Gastroesophageal sphincter (tissue), 3 donors: ENCODE measurements at regions not wholly inside any gene's neighbourhood (a gene's known extent, or its start where the extent isn't known, plus 50 kb on each side); places are given as distances from the start of the nearest gene placed in this dataset.

Experiments
- CTCF ChIP-seq, 4 experiments: fragments of 200-600 bp in 2 of 4; fragments of 450-650 bp in 2 of 4; sonication (generic) in 1 of 4; IDR thresholded peaks; one replicate each; pipeline ENCODE4 v1.5.1; 2017 to 2019; ENCODE audit warnings: antibody characterized with exemption in 4 of 4, mild to moderate bottlenecking in 2 of 4, moderate library complexity in 2 of 4
- POLR2A ChIP-seq, 2 donors: fragments of 450-650 bp; IDR thresholded peaks; one replicate each; pipeline ENCODE4 v1.6.1; 2017; ENCODE audit warnings: antibody characterized with exemption in 2 of 2, mild to moderate bottlenecking in 2 of 2, moderate library complexity in 1 of 2

- no peak for TF ChIP-seq CTCF (IDR thresholded peaks at IDR 0.05)
- TF ChIP-seq POLR2A (IDR thresholded peaks at IDR 0.05), result no peak
Observed at GRCh38 chr5:82406205-82406773, 128.1 kb upstream of the RPS23 start.
